ENCODE measurements at regions not wholly inside any gene's neighbourhood (a gene's known extent, or its start where the extent isn't known, plus 50 kb on each side); places are given as distances from the start of the nearest gene placed in this dataset.

DNA sequence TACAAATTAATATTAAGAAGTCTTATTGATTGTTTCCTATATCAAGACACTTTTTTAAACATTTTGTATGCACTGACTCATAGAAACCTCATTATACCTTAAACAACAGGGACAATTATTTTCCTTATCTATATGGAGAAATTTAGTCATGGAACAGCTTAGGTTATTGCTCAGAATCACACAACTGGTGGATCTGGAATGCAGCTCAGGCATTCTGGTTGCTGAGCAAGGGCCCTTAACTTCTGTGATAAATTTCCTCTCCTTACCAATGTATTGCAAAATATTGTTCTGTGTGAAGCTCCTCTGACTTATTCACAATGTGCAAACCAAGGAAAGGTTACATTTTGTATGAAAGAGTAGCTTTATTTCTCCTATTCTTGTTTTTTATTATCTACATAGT lies 817.8 kb downstream of the LRFN5 start:
- Mint-ChIP-seq H3K4me3 (no peak overlapping the region), H3K27me3 (no peaks in the 10 kb centered on the region), H3K27ac (no peak overlapping the region), H3K36me3 (ENCODE audit: low read depth) (no peaks in the 10 kb centered on the region), H3K9me3 (no peaks in the 10 kb centered on the region), H3K4me1 (peaks cover 23% of the 10 kb centered on the region)
- ChIA-PET CTCF (interaction anchor here (1.0 kb wide), 1 partner anchor 51 kb away, joined by 3 read pairs; no protein-coding TSS in a partner anchor), POLR2A (no interaction called here)
- intact Hi-C loops (cut with micrococcal nuclease), result no loop called here
- DNase-seq, result no peak
- TF ChIP-seq, protein P1, sequence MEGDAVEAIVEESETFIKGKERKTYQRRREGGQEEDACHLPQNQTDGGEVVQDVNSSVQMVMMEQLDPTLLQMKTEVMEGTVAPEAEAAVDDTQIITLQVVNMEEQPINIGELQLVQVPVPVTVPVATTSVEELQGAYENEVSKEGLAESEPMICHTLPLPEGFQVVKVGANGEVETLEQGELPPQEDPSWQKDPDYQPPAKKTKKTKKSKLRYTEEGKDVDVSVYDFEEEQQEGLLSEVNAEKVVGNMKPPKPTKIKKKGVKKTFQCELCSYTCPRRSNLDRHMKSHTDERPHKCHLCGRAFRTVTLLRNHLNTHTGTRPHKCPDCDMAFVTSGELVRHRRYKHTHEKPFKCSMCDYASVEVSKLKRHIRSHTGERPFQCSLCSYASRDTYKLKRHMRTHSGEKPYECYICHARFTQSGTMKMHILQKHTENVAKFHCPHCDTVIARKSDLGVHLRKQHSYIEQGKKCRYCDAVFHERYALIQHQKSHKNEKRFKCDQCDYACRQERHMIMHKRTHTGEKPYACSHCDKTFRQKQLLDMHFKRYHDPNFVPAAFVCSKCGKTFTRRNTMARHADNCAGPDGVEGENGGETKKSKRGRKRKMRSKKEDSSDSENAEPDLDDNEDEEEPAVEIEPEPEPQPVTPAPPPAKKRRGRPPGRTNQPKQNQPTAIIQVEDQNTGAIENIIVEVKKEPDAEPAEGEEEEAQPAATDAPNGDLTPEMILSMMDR (IDR thresholded peaks at IDR 0.05), result no peak
- ATAC-seq (ENCODE audit: low read depth), result no peak

DNA sequence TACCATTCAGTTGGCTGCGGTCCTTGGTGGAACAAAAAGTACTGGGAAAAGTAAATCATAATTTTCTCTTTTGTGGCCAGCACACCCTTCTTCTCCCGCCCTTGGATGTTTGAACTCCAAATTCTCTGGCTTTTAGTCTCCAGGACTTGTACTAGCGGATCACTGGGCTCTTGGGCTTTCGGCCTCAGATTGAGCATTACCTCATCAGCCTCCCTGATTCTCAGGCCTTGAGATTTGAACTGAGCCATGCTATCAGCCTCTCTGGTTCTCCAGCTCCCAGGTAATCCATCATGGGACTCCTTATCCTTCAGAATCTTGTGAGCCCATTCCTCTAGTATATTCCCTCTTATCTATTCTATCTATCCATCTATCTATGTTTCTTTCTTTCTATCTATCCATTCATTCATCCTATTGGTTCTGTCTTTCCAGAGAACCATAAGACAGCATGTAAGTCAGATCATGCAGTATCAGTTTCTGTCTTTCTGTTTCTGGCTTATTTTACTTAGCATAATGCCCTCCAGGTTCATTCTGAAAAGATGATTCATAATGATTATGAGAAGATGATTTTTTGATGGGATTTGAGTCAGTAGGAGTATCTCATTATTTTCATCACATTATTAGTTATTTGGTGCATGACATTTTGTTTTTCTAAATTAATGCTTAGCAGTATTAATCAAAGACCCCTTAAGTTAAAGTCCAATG lies 814.9 kb downstream of the LRFN5 start:
- Mint-ChIP-seq H3K27ac (no peak overlapping the region), H3K27me3 (no peaks in the 10 kb centered on the region)

DNA sequence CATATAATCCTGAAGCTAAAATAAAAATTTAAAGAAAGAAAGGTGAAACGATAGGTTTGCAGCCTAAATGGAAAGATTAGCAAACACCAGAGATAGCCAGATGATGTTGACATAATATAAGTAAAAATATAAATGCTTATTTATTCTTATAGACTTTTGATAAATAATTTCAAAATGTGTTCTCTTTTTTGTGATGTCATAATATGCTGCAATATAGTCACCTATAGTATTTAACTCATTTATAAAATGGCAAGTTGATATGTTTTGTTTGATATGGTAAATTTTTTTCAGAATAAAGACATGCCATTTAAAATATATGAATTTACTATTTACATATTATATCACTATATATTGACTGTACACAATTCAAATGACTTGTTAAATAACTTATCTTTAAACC lies 813.4 kb downstream of the LRFN5 start:
- DNase-seq, result no peak
- TF ChIP-seq, protein P1 (IDR thresholded peaks at IDR 0.05), result no peak
- no peak overlapping the region for H3K4me3 Mint-ChIP-seq

More for the DNA sequence above, 814.9 kb downstream of the LRFN5 start:
- Mint-ChIP-seq H3K36me3 (ENCODE audit: low read depth) (no peaks in the 10 kb centered on the region), H3K4me3 (no peak overlapping the region), H3K4me1 (peaks cover 11% of the 10 kb centered on the region), H3K9me3 (no peaks in the 10 kb centered on the region)
- DNase-seq (no peak), ATAC-seq (ENCODE audit: low read depth) (no peak)
- TF ChIP-seq, protein P1 (IDR thresholded peaks at IDR 0.05), result no peak
- POLR2A ChIA-PET, result no interaction called here
- intact Hi-C loops (cut with micrococcal nuclease), result no loop called here
- CTCF ChIA-PET, result no interaction called here

DNA sequence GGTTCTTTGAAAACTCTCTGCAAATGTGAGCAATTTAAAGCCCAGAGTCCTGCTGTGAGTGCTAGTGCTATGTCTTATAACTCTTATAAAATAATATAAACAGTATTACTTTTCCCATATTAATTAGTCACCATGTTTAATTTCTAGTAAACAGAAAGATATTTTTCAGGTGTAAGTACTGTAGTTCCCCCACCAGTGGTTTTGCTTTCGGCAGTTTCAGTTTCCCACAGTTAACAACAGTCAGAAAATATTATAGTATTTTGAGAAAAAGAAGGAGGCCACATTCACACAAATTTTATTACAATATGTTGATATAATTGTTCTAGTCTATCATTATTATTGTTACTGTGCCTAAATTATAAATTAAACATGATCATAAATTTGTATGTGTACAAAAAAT lies 800.5 kb downstream of the LRFN5 start:
- TF ChIP-seq, protein P1 (IDR thresholded peaks at IDR 0.05), result no peak
- Mint-ChIP-seq H3K4me1 (peaks cover 9% of the 10 kb centered on the region), H3K36me3 (ENCODE audit: low read depth) (no peaks in the 10 kb centered on the region), H3K9me3 (no peaks in the 10 kb centered on the region), H3K27ac (no peak overlapping the region), H3K4me3 (no peak overlapping the region), H3K27me3 (no peaks in the 10 kb centered on the region)
- ATAC-seq (ENCODE audit: low read depth), result no peak
- CTCF ChIA-PET, result no interaction called here
- DNase-seq, result no peak
- POLR2A ChIA-PET, result no interaction called here
- intact Hi-C loops (cut with micrococcal nuclease), result loop anchor here (2.0 kb wide), 1 partner anchor 16 kb away; no protein-coding TSS in a partner anchor

More for the DNA sequence above, 813.4 kb downstream of the LRFN5 start:
- no peak for ATAC-seq (ENCODE audit: low read depth)
- ChIA-PET POLR2A (no interaction called here), CTCF (no interaction called here)
- H3K9me3 Mint-ChIP-seq, result no peaks in the 10 kb centered on the region
- intact Hi-C loops (cut with micrococcal nuclease), result no loop called here
- H3K27ac Mint-ChIP-seq, result no peak overlapping the region
- H3K4me1 Mint-ChIP-seq, result peaks cover 7% of the 10 kb centered on the region
- H3K27me3 Mint-ChIP-seq, result no peaks in the 10 kb centered on the region
- no peaks in the 10 kb centered on the region for H3K36me3 Mint-ChIP-seq (ENCODE audit: low read depth)

DNA sequence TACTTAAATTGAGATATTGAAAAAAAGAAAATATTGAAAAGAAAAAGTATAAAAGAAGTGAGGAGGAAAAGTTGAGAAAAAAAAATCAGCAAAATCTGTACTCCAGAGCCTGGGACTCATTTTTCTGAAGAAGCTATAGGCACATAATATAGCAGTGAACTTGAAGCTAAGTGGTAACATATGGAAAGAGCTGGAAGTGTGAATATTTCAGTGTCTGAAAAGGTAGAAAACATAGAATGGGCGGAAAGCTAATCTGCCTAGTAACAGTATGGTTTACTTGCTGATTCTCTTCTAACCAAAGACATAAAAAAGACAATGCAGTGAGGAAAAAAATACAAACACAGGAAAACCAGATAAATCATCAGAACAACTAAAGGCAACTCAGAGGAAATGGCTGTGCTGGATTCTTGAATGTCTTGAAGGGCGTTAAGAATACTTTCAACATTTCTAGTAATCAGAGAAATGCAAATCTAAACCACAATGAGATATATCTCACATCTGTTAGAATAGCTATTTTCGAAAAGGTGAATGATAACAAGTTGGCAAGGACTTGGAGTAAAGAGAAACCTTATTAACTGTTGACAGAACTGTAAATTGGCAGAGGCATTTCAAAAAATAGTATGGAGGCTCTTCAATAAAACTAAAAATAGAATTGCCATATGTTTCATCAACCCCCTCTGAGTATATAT lies 784.6 kb downstream of the LRFN5 start:
- ATAC-seq (ENCODE audit: low read depth) (no peak), DNase-seq (no peak)
- Mint-ChIP-seq H3K9me3 (no peaks in the 10 kb centered on the region), H3K27me3 (no peaks in the 10 kb centered on the region), H3K4me1 (peaks cover 7% of the 10 kb centered on the region), H3K27ac (no peak overlapping the region), H3K4me3 (no peak overlapping the region), H3K36me3 (ENCODE audit: low read depth) (no peaks in the 10 kb centered on the region)
- ChIA-PET POLR2A (no interaction called here), CTCF (no interaction called here)
- intact Hi-C loops (cut with micrococcal nuclease), result loop anchor here (2.0 kb wide), 1 partner anchor 16 kb away; no protein-coding TSS in a partner anchor
- TF ChIP-seq, protein P1 (IDR thresholded peaks at IDR 0.05), result no peak
